Fibroblast of skin of left quadriceps (primary cell): ENCODE measurements at regions not wholly inside any gene's neighbourhood (a gene's known extent, or its start where the extent isn't known, plus 50 kb on each side); places are given as distances from the start of the nearest gene placed in this dataset.
"Not testable (repeated sequence)": the region's sequence is repeated elsewhere in the genome, so short reads cannot be mapped to it uniquely, and the experiment has no call there.

Source experiments
- DNase-seq, 2 experiments: peaks; one replicate each; pipeline ENCODE4 v3.0.0-alpha.2; 2013; ENCODE audit warnings: low read depth in 2 of 2

GRCh38 chr4:1589098-1589497 is 95.0 kb downstream of the FAM53A start:
- DNase-seq = no peak

- no peak for DNase-seq
Observed at GRCh38 chr4:1588306-1588705, 95.8 kb downstream of the FAM53A start.

GRCh38 chr4:1584498-1584897 is 99.6 kb downstream of the FAM53A start:
- no peak for DNase-seq

GRCh38 chr4:1583859-1584258 is 100.3 kb downstream of the FAM53A start:
- DNase-seq = no peak

- no peak for DNase-seq
Observed at GRCh38 chr4:1583051-1583785, 100.9 kb downstream of the FAM53A start.

- no peak for DNase-seq
Observed at GRCh38 chr4:1582227-1582626, 101.9 kb downstream of the FAM53A start.

GRCh38 chr4:1581164-1581894 is 102.8 kb downstream of the FAM53A start:
- peak; percentile 47 to 57 for DNase-seq

GRCh38 chr4:1580692-1581012 is 103.5 kb downstream of the FAM53A start:
- DNase-seq = not testable (repeated sequence)

GRCh38 chr4:1579901-1580691 is 104.0 kb downstream of the FAM53A start:
- DNase-seq = peak; percentile 51 to 54

- DNase-seq = peak; percentile 4 to 7
Observed at GRCh38 chr4:1579001-1579900, 104.9 kb downstream of the FAM53A start.

GRCh38 chr4:1578251-1578773 is 105.8 kb downstream of the FAM53A start:
- no peak for DNase-seq

GRCh38 chr4:1577822-1578217 is 106.3 kb downstream of the FAM53A start:
- DNase-seq = no peak

GRCh38 chr4:1576961-1577821 is 106.9 kb downstream of the FAM53A start:
- DNase-seq = no peak

- no peak for DNase-seq
Observed at GRCh38 chr4:1576304-1576960, 107.7 kb downstream of the FAM53A start.

GRCh38 chr4:1575418-1576303 is 108.5 kb downstream of the FAM53A start:
- no peak for DNase-seq

GRCh38 chr4:1574601-1575417 is 109.3 kb downstream of the FAM53A start:
- no peak for DNase-seq

GRCh38 chr4:1573830-1574459 is 110.2 kb downstream of the FAM53A start:
- DNase-seq = no peak
